AG04450 (cell line): ENCODE measurements at regions not wholly inside any gene's neighbourhood (a gene's known extent, or its start where the extent isn't known, plus 50 kb on each side); places are given as distances from the start of the nearest gene placed in this dataset.

Experiments used
- CTCF ChIA-PET: fragments of 300-600, 350-600 bp; formaldehyde crosslinking; extraction: SDS; loops from one replicate; lab custom pipeline; 2022; ENCODE audit warnings: antibody characterized with exemption, inconsistent platforms; lab: Charles Lee
- POLR2A ChIA-PET: fragments of 350-600 bp; formaldehyde crosslinking; extraction: SDS; loops from one replicate; lab custom pipeline; 2021; ENCODE audit warnings: antibody characterized with exemption, inconsistent platforms; lab: Yijun Ruan, JAX
- DNase-seq: peaks from one replicate; pipeline ENCODE4 v3.0.0-alpha.2; 2011; ENCODE audit warnings: low read depth, low spot score
- H3K27ac ChIP-seq: one replicate; pipeline ENCODE4 v1.5.1; 2012; ENCODE audit warnings: low read depth, low read length, control low read depth
- H3K27me3 ChIP-seq: one replicate; pipeline ENCODE4 v1.6.0; 2012; ENCODE audit warnings: low read length; ENCODE audit not compliant: control insufficient read depth, insufficient read depth
- H3K4me3 ChIP-seq: 2 replicates; pipeline ENCODE4 v1.5.1; 2011; ENCODE audit warnings: mild to moderate bottlenecking, low read depth, low read length, control low read depth
- H3K9me3 ChIP-seq: 2 replicates; pipeline ENCODE4 v1.5.1; 2012; ENCODE audit warnings: low read length; ENCODE audit not compliant: control insufficient read depth, insufficient read depth
- CTCF ChIP-seq: IDR thresholded peaks from 2 replicates; pipeline ENCODE4 v1.5.1; 2011; ENCODE audit warnings: low read depth, low read length, control low read depth, inconsistent platforms

DNA sequence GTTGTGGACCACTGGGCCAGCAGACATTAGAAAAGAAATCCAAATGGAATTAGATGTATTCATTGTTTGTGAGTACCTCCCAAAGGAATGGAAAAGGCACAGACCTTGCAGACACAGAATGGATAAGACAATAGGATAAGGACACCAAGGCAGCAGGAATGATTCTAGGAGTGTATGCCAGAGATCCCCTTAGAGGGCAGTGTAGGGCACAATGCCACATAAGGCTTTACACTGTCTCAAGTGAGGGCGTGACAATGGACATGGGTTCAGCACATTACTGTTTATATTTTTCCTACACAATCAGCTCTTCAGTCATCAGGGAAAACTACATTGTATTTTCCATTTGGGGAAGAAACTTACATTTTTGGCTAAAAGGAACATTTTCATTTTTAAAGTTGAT is 250.9 kb downstream of the PTH2R start:
- ChIA-PET POLR2A (no interaction called here), CTCF (no interaction called here)
- no peak for DNase-seq
- Histone ChIP-seq H3K4me3 (no peak overlapping the region), H3K9me3 (peaks cover 1% of the 10 kb centered on the region; the same call in 1 of the 2 replicates), H3K27me3 (no peaks in the 10 kb centered on the region), H3K27ac (no peak overlapping the region)
- no peak for TF ChIP-seq CTCF

GRCh38 chr2:208669394-208669793 is 262.8 kb downstream of the PTH2R start:
- no peak overlapping the region for H3K27ac ChIP-seq
- H3K27me3 ChIP-seq: no peaks in the 10 kb centered on the region
- no peaks in the 10 kb centered on the region; the same call in 1 of the 2 replicates for H3K9me3 ChIP-seq
- DNase-seq: no peak
- ChIA-PET POLR2A (no interaction called here), CTCF (no interaction called here)
- TF ChIP-seq CTCF: no peak
- H3K4me3 ChIP-seq: no peak overlapping the region

DNA sequence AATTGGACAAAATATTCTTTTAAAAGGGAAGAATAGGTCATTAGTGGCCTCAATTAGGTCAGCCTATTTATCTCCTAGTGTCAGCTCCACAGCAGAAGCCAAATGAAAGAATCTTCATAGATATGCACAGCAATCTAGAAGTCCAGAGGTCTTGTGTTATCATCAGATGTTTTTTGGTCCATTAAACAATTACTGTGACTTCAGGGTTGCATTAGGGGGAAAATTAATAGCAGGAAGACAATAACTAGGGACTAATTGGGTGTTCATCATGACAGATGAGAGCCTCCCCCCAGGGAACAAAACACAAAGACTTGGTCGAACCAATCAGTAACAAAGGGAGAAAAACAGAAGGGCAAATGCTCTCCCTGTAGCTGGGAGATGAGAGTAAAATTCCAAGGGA is 264.7 kb downstream of the PTH2R start:
- no peak for DNase-seq
- no peak for TF ChIP-seq CTCF
- no peak overlapping the region for H3K27ac ChIP-seq
- ChIA-PET POLR2A (no interaction called here), CTCF (no interaction called here)
- H3K4me3 ChIP-seq: no peak overlapping the region
- H3K9me3 ChIP-seq: no peaks in the 10 kb centered on the region; the same call in 1 of the 2 replicates
- H3K27me3 ChIP-seq: no peaks in the 10 kb centered on the region

GRCh38 chr2:208671886-208672680 is 265.5 kb downstream of the PTH2R start:
- ChIA-PET POLR2A (no interaction called here), CTCF (no interaction called here)
- Histone ChIP-seq H3K27ac (no peak overlapping the region), H3K27me3 (no peaks in the 10 kb centered on the region), H3K4me3 (no peak overlapping the region), H3K9me3 (no peaks in the 10 kb centered on the region; the same call in 1 of the 2 replicates)
- no peak for DNase-seq
- TF ChIP-seq CTCF: no peak

DNA sequence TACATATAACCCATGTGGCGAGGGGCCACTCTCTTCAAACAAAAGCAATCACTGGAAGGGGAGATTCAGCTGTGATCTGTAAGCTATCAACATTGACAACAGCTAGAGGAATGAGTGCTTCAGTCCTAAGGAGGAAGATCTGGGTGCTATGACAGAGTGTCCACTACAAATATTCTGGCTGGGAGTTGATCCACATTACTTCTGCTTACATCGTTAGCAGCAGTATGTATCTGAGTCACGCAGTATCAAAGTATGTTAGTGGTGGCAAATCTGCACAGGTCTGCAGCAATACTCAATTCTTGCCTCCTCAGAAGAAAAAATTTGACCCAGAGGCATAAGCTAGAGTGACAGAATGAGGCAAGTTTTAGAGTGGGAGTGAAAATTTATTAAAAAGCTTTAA is 267.0 kb downstream of the PTH2R start:
- POLR2A ChIA-PET: no interaction called here
- DNase-seq: no peak
- CTCF ChIA-PET: no interaction called here
- no peaks in the 10 kb centered on the region for H3K27me3 ChIP-seq
- H3K4me3 ChIP-seq: no peak overlapping the region
- TF ChIP-seq CTCF: no peak
- H3K27ac ChIP-seq: no peak overlapping the region
- no peaks in the 10 kb centered on the region; the same call in 1 of the 2 replicates for H3K9me3 ChIP-seq
